Psoas muscle (tissue), 7 donors: ENCODE measurements at regions not wholly inside any gene's neighbourhood (a gene's known extent, or its start where the extent isn't known, plus 50 kb on each side); places are given as distances from the start of the nearest gene placed in this dataset.
"Not testable (repeated sequence)": the region's sequence is repeated elsewhere in the genome, so short reads cannot be mapped to it uniquely, and the experiment has no call there.

Experiments
- ATAC-seq, 4 donors: fragments of 200-7000 bp; cut with Tn5 transposase; one replicate each; pipeline ENCODE4 v1.9.1; 2020; ENCODE audit warnings: moderate library complexity in 3 of 4, mild to moderate bottlenecking in 2 of 4
- DNase-seq, 2 donors: peaks; one replicate each; pipeline ENCODE4 v3.0.0-alpha.2; 2020
- H3K27ac ChIP-seq: fragments of 200-600 bp; one replicate; pipeline ENCODE4 v1.8.0; 2022
- H3K27me3 ChIP-seq, 3 donors: fragments of 200-600 bp in 1 of 3; one replicate each; pipeline versions ENCODE4 v1.6.1 to v1.8.0; 2013 to 2022; ENCODE audit warnings: low read length in 2 of 3, mild to moderate bottlenecking in 2 of 3, moderate library complexity in 1 of 3; ENCODE audit not compliant: insufficient read depth in 3 of 3
- H3K36me3 ChIP-seq, 2 donors: fragments of 200-600 bp in 1 of 2; one replicate each; pipeline versions ENCODE4 v1.6.1 to v1.8.0; 2013 to 2022; ENCODE audit warnings: low read depth in 1 of 2, mild to moderate bottlenecking in 1 of 2, moderate library complexity in 1 of 2; ENCODE audit not compliant: insufficient read depth in 1 of 2
- H3K4me1 ChIP-seq: fragments of 200-600 bp; one replicate; pipeline ENCODE4 v1.8.0; 2022
- H3K4me3 ChIP-seq: fragments of 200-600 bp; one replicate; pipeline ENCODE4 v1.8.0; 2022; ENCODE audit warnings: mild to moderate bottlenecking
- H3K9me3 ChIP-seq: fragments of 200-600 bp; one replicate; pipeline ENCODE4 v1.8.0; 2022
- CTCF ChIP-seq: fragments of 200-600 bp; IDR thresholded peaks from one replicate; pipeline ENCODE4 v1.8.0; 2022; ENCODE audit warnings: antibody characterized with exemption
- WGBS, 3 donors: extraction: QIAGEN DNeasy Blood & Tissue Kit; methylation state at CpG; one replicate each; pipeline versions ENCODE4 v1.1.6 to v1.1.7; 2013; 5-methylcytosine and 5-hydroxymethylcytosine counted together
- intact Hi-C, 2 donors: fragments of 100-400 bp; cut with DNase I; formaldehyde crosslinking; loops; one replicate each; pipeline versions ENCODE4 v1.11.0 to v1.14.2; 2022
- donor health status: healthy with polysubstance abuse.
- donor health status: DM: no; HTN: no; CAD: no; lungs with moderate emphysema.
- donor health status: Bipolar disorder and iron deficiency.
- donor health status: healthy.
- donor health status: DM: yes; HTN: yes; CAD: no.
- donor health status: DM: no; HTN: no; CAD: no.
- donor health status: DM: yes; HTN: yes; CAD: no.

DNA sequence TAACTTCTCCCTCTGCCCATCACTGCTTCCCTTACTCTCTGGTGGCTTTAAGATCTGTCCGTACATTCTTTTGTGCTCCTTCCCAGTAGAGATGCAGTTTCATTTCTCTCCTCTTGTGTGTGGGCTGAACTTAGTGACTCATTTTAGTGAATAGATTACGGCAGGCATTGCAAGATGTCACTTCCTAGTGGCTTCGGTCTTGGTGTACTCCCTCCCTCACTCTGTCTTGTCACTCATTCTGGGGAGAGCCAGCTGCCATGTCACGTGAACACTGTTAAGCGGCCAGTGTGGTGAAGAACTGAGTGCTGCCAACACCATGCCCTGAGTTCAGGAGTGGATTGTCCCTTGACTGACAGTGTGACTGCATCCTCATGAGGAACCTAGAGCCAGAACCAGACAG, 115.9 kb downstream of the OTOR start:
- ATAC-seq: no peak
- H3K4me1 ChIP-seq: no peaks in the 10 kb centered on the region
- H3K4me3 ChIP-seq: no peak overlapping the region
- no peak for DNase-seq
- H3K36me3 ChIP-seq: no peaks in the 10 kb centered on the region
- 50 to 68% (median 60%) methylated on average over 5 of the region's 5 CpGs for WGBS, 3 donors
- H3K27me3 ChIP-seq: no peaks in the 10 kb centered on the region
- intact Hi-C loops: no loop called here
- no peaks in the 10 kb centered on the region for H3K9me3 ChIP-seq
- no peak for TF ChIP-seq CTCF
- H3K27ac ChIP-seq: no peak overlapping the region

- intact Hi-C loops: no loop called here
- TF ChIP-seq CTCF: no peak
- 68 to 76% (median 69%) methylated on average over 1 of the region's 1 CpG for WGBS, 3 donors
Measured at GRCh38 chr20:16864963-16865362, 116.8 kb downstream of the OTOR start.

GRCh38 chr20:16865406-16865805, 117.2 kb downstream of the OTOR start:
- ATAC-seq: no peak
- Histone ChIP-seq H3K27me3 (no peaks in the 10 kb centered on the region), H3K27ac (no peak overlapping the region), H3K36me3 (no peaks in the 10 kb centered on the region), H3K4me3 (no peak overlapping the region), H3K9me3 (no peaks in the 10 kb centered on the region), H3K4me1 (no peaks in the 10 kb centered on the region)
- intact Hi-C loops: no loop called here
- no peak for DNase-seq
- no peak for TF ChIP-seq CTCF
- 57 to 70% (median 67%) methylated on average over 2 of the region's 2 CpGs for WGBS, 3 donors

More at GRCh38 chr20:16864963-16865362, 116.8 kb downstream of the OTOR start:
- Histone ChIP-seq H3K4me1 (no peaks in the 10 kb centered on the region), H3K4me3 (no peak overlapping the region), H3K27me3 (no peaks in the 10 kb centered on the region), H3K36me3 (no peaks in the 10 kb centered on the region), H3K27ac (no peak overlapping the region), H3K9me3 (no peaks in the 10 kb centered on the region)
- ATAC-seq (no peak), DNase-seq (no peak)

DNA sequence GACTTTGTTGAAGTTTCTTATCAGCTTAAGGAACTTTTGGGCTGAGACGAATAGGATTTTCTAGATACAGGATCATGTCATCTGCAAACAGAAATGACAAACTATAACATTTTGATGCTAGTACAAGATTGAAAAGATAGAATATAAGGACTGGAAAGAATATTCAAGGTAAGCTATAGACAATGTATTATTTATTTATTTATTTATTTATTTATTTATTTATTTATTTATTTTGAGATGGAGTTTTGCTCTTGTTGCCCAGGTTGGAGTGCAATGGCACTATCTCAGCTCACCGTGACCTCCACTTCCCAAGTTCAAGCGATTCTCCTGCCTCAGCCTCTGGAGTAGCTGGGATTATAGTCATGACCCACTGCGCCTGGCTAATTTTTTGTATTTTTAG, 125.0 kb downstream of the OTOR start:
- H3K4me1 ChIP-seq, DNase-seq, intact Hi-C loops, H3K9me3 ChIP-seq, ATAC-seq, H3K27ac ChIP-seq, H3K4me3 ChIP-seq, H3K36me3 ChIP-seq, H3K27me3 ChIP-seq: not testable (repeated sequence)
- 95 to 97% (median 96%) methylated on average over 4 of the region's 4 CpGs for WGBS, 3 donors

DNA sequence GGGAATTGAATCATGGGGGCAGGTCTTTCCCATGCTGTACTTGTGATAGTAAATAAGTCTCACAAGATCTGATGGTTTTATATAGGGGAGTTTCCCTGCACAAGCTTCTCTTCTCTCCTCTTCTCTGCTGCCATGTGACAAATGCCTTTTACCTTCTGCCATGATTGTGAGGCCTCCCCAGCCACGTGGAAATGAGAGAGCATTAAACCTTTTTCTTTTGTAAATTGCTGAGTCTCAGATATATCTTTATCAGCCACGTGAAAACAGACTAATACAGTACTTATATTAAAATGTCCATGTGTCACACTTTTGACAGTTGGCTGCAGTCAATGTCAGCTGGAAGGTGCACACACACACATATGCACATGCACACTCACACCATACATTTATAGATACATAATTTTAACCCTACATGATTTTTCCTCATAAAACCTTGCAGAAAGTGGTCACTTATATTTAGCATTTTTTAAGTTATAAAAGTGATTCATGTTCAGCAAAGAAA, 128.9 kb downstream of the OTOR start:
- Histone ChIP-seq H3K27me3 (no peaks in the 10 kb centered on the region), H3K27ac (no peak overlapping the region), H3K9me3 (no peaks in the 10 kb centered on the region), H3K4me3 (no peak overlapping the region), H3K4me1 (no peaks in the 10 kb centered on the region), H3K36me3 (no peaks in the 10 kb centered on the region)
- no peak for TF ChIP-seq CTCF
- 32 to 44% (median 39%) methylated on average over 2 of the region's 2 CpGs for WGBS, 3 donors
- DNase-seq: no peak
- intact Hi-C loops: no loop called here
- ATAC-seq: no peak
